ENCODE measurements at regions not wholly inside any gene's neighbourhood (a gene's known extent, or its start where the extent isn't known, plus 50 kb on each side); places are given as distances from the start of the nearest gene placed in this dataset.

GRCh38 chr10:52649511-52649910, 123.1 kb downstream of the MBL2 start:
- DNase-seq (no peak), ATAC-seq (no peak)
- Histone ChIP-seq H3K4me3 (no peak overlapping the region), H3K36me3 (no peaks in the 10 kb centered on the region), H3K27ac (no peak overlapping the region), H3K4me1 (no peaks in the 10 kb centered on the region), H3K9me3 (no peaks in the 10 kb centered on the region), H3K27me3 (no peaks in the 10 kb centered on the region)
- TF ChIP-seq POLR2A (IDR thresholded peaks at IDR 0.05), result no peak
- TF ChIP-seq, protein P1, sequence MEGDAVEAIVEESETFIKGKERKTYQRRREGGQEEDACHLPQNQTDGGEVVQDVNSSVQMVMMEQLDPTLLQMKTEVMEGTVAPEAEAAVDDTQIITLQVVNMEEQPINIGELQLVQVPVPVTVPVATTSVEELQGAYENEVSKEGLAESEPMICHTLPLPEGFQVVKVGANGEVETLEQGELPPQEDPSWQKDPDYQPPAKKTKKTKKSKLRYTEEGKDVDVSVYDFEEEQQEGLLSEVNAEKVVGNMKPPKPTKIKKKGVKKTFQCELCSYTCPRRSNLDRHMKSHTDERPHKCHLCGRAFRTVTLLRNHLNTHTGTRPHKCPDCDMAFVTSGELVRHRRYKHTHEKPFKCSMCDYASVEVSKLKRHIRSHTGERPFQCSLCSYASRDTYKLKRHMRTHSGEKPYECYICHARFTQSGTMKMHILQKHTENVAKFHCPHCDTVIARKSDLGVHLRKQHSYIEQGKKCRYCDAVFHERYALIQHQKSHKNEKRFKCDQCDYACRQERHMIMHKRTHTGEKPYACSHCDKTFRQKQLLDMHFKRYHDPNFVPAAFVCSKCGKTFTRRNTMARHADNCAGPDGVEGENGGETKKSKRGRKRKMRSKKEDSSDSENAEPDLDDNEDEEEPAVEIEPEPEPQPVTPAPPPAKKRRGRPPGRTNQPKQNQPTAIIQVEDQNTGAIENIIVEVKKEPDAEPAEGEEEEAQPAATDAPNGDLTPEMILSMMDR (IDR thresholded peaks at IDR 0.05), result no peak
- 42% methylated on average over 1 of the region's 1 CpG for WGBS (ENCODE audit: insufficient coverage, low coverage, low lambda C conversion rate, missing lambda C conversion rate)
- intact Hi-C loops (cut with DNase I), result no loop called here

- intact Hi-C loops (cut with DNase I), result loop anchor here in 1 of 2 donors (10.0 kb wide), 1 partner anchor 74 kb away; no protein-coding TSS in a partner anchor
- no peak for DNase-seq
- no peak overlapping the region for H3K27ac ChIP-seq
- WGBS (ENCODE audit: insufficient coverage, low coverage, low lambda C conversion rate, missing lambda C conversion rate), result 40% methylated on average over 4 of the region's 4 CpGs
- H3K4me1 ChIP-seq, result no peaks in the 10 kb centered on the region
- H3K4me3 ChIP-seq, result no peak overlapping the region
- H3K9me3 ChIP-seq, result no peaks in the 10 kb centered on the region
- no peaks in the 10 kb centered on the region for H3K36me3 ChIP-seq
- H3K27me3 ChIP-seq, result no peaks in the 10 kb centered on the region
- no peak for ATAC-seq
- no peak for TF ChIP-seq POLR2A (IDR thresholded peaks at IDR 0.05)
- TF ChIP-seq, protein P1 (IDR thresholded peaks at IDR 0.05), result no peak
Observed at GRCh38 chr10:52650873-52651272, 121.7 kb downstream of the MBL2 start.

DNA sequence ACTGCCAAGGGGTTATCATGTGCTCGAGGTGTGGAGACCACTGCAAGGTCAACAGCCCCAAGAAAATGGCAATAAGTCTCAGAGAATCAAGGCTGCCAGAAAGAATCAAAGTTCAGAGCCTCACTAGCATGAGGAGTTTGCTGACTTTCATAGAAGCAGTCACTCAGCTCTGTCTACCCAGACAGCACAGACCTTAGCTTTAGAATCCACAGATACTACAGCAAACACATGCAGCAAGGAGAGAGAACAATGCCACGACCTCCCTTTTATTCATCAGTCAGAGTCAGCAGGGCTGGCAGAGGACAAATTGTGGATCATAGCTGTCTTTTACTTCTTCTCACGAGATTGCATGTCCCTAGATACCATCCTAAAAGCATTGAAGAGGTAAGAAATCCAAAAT, 121.3 kb downstream of the MBL2 start:
- WGBS (ENCODE audit: insufficient coverage, low coverage, low lambda C conversion rate, missing lambda C conversion rate), result 33% methylated on average over 2 of the region's 3 CpGs
- intact Hi-C loops (cut with DNase I), result loop anchor here in 1 of 2 donors (10.0 kb wide), 1 partner anchor 74 kb away; no protein-coding TSS in a partner anchor

DNA sequence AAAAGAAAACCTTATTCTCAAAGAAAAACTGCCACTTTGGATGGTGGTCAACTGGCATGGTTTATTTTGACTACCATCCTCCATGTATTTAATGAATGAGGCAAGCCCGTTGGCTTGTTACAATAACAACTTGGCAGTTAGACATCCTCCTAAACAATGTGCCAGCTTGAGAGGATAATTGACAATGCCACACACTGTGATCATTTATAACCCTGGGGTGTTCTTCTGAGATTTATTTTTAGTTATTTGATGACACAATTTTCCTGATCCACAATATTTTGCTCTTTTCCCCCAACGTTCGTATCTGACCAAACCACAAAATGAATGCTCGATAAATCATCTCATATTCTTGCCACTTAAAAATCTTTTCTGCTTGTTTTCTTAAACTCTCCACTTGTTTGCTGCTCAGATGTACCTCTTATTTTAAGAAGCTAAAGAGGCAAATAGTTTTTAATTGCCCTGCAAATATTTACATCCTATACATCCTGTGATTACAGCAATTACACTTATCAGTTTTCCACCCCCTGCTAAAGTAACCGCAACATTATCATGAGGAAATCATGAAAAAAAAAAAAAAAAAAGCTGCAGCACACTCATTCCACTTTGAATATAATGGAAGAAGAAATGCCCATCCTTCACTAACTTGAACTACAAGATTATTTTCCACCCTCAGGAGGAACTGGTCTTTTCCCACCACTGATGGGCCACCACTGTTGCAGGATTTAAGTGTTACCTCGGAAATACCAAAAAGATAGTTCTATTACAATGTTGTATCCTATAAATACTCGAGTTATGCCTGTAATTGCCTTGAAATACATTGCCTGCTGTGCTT, 119.9 kb downstream of the MBL2 start:
- intact Hi-C loops (cut with DNase I), result loop anchor here in 1 of 2 donors (10.0 kb wide), 1 partner anchor 72 kb away; no protein-coding TSS in a partner anchor
- ATAC-seq (no peak), DNase-seq (no peak)
- no peak for TF ChIP-seq POLR2A (IDR thresholded peaks at IDR 0.05)
- Histone ChIP-seq H3K9me3 (no peaks in the 10 kb centered on the region), H3K27ac (no peak overlapping the region), H3K36me3 (no peaks in the 10 kb centered on the region), H3K27me3 (no peaks in the 10 kb centered on the region), H3K4me1 (no peaks in the 10 kb centered on the region), H3K4me3 (no peak overlapping the region)
- WGBS (ENCODE audit: insufficient coverage, low coverage, low lambda C conversion rate, missing lambda C conversion rate), result 22% methylated on average over 7 of the region's 7 CpGs

More for the DNA sequence above, 121.3 kb downstream of the MBL2 start:
- no peaks in the 10 kb centered on the region for H3K4me1 ChIP-seq
- H3K9me3 ChIP-seq, result no peaks in the 10 kb centered on the region
- no peaks in the 10 kb centered on the region for H3K36me3 ChIP-seq
- DNase-seq, result no peak
- TF ChIP-seq, protein P1 (IDR thresholded peaks at IDR 0.05), result no peak
- TF ChIP-seq POLR2A (IDR thresholded peaks at IDR 0.05), result no peak
- H3K27me3 ChIP-seq, result no peaks in the 10 kb centered on the region
- no peak for ATAC-seq
- no peak overlapping the region for H3K27ac ChIP-seq
- no peak overlapping the region for H3K4me3 ChIP-seq

DNA sequence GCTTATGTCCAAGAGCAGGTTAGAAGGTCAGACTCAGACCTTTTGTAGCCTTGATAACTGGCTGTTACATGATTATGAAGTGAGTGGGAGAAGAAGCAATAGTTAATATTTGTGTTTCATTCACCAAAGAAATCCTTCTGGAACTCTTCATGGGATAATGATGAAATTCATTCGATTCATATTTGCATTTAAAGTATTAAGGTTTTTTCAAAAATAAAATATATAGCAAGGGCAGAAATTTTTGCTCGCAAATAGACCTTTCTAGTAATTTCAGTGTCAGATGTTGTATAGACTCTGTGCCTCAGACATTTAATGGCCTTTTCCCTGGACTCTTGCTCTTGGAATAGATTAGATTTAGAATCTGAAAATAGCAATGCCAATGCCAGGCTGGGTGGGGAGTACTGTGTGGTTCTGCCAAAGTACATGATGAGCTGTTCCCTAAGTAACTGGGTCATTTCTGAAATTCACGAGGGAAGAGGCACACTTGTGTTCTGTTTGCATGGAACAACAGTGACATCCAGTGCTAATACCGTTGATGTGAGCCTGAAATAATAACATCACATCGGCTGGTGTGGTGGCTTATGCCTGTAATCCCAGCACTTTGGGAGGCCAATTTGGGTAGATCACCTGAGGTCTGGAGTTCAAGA, 119.2 kb downstream of the MBL2 start:
- peak in 2 of 4 donors; percentile 55 to 64 for ATAC-seq
- intact Hi-C loops (cut with DNase I), result loop anchor here in 1 of 2 donors (10.0 kb wide), 1 partner anchor 71 kb away; no protein-coding TSS in a partner anchor
- peak in 1 of 3 donors; percentile 55 for DNase-seq
- TF ChIP-seq, protein P1 (IDR thresholded peaks at IDR 0.05), result no peak
- no peak for TF ChIP-seq POLR2A (IDR thresholded peaks at IDR 0.05)
- Histone ChIP-seq H3K27ac (no peak overlapping the region), H3K36me3 (no peaks in the 10 kb centered on the region), H3K4me1 (no peaks in the 10 kb centered on the region), H3K9me3 (no peaks in the 10 kb centered on the region), H3K27me3 (no peaks in the 10 kb centered on the region), H3K4me3 (no peak overlapping the region)
- 51% methylated on average over 5 of the region's 5 CpGs for whole genome bisulfite sequencing (ENCODE audit: insufficient coverage, low coverage, low lambda C conversion rate, missing lambda C conversion rate)
